Kidney (tissue), 13 donors: ENCODE measurements at regions not wholly inside any gene's neighbourhood (a gene's known extent, or its start where the extent isn't known, plus 50 kb on each side); places are given as distances from the start of the nearest gene placed in this dataset.
"Not testable (repeated sequence)": the region's sequence is repeated elsewhere in the genome, so short reads cannot be mapped to it uniquely, and the experiment has no call there.

Experiments
- DNase-seq, 5 donors: peaks; one replicate each; pipeline ENCODE4 v3.0.0-alpha.2; 2013 to 2020
- FAIRE-seq: peaks from 2 replicates; lab custom pipeline; 2012; peaks lifted over from hg19 to GRCh38; lab: Jason Lieb, UNC
- H3K27ac ChIP-seq, 2 donors: one replicate each; pipeline ENCODE4 v1.7.0; 2013; ENCODE audit warnings: low read depth in 2 of 2, low read length in 2 of 2, inconsistent platforms in 1 of 2
- H3K27me3 ChIP-seq: one replicate; pipeline ENCODE4 v1.7.1; 2013; ENCODE audit warnings: low read length, inconsistent platforms; ENCODE audit not compliant: control insufficient read depth, insufficient read depth
- H3K36me3 ChIP-seq, 3 donors: one replicate each; pipeline versions ENCODE4 v1.7.0 to v1.7.1; 2013; ENCODE audit warnings: low read length in 3 of 3, control low read depth in 1 of 3, inconsistent platforms in 1 of 3; ENCODE audit not compliant: insufficient read depth in 3 of 3, control insufficient read depth in 2 of 3
- H3K4me1 ChIP-seq, 3 donors: one replicate each; pipeline versions ENCODE4 v1.7.0 to v1.7.1; 2013; ENCODE audit warnings: low read length in 3 of 3, inconsistent platforms in 1 of 3, low read depth in 1 of 3; ENCODE audit not compliant: control insufficient read depth in 2 of 3, insufficient read depth in 2 of 3
- H3K4me3 ChIP-seq, 3 donors: one replicate each; pipeline versions ENCODE4 v1.7.0 to v1.8.1; 2013; ENCODE audit warnings: low read length in 3 of 3, control low read depth in 1 of 3, inconsistent platforms in 1 of 3
- H3K9ac ChIP-seq, 3 donors: one replicate each; pipeline versions ENCODE4 v1.7.0 to v1.7.1; 2013; ENCODE audit warnings: low read length in 3 of 3, control low read depth in 1 of 3, inconsistent platforms in 1 of 3
- H3K9me3 ChIP-seq, 3 donors: one replicate each; pipeline versions ENCODE4 v1.7.0 to v1.7.1; 2013; ENCODE audit warnings: low read length in 3 of 3, control low read depth in 1 of 3, inconsistent platforms in 1 of 3; ENCODE audit not compliant: control insufficient read depth in 2 of 3, insufficient read depth in 1 of 3
- intact Hi-C: fragments of 100-400 bp; cut with DNase I; formaldehyde crosslinking; loops from one replicate; pipeline ENCODE4 v1.11.1; 2022
- TF ChIP-seq, protein P1 (sequence below): IDR thresholded peaks from 3 replicates; pipeline ENCODE4 v1.5.1; 2012; ENCODE audit warnings: mild to moderate bottlenecking, moderate library complexity, borderline replicate concordance; ENCODE audit not compliant: insufficient read depth; ENCODE audit errors: extremely low read depth
- donor health status: control.
- donor health status: control.
- donor health status: control.
- donor health status: control.
- donor health status: control.
- donor health status: DM: yes; HTN: yes; CAD: no.
- donor health status: Normal renal cell carcinoma (clear cell type).

DNA sequence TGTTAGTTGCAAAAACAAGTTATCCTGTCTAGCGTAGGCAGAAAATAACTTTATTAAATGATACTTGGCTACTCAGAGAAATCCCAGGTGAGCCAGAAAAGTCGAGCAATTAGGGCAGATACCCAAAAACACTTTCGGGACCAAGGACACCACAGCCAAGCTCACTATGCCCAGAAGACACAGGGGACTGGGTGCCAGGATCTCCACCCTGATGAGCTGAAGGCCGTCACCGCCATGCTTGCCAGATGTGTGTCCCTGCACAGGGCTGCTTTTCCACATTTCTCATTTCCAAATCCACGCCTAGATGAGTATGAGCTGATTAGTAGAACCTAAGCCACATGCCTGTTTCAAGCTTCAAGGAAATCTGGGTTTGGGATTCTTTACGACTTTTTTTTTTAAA is 214.0 kb upstream of the SMLR1 start:
- no peak for DNase-seq
- no peak overlapping the region for H3K4me3 ChIP-seq
- H3K4me1 ChIP-seq: no peaks in the 10 kb centered on the region
- intact Hi-C loops: no loop called here
- TF ChIP-seq, protein P1, sequence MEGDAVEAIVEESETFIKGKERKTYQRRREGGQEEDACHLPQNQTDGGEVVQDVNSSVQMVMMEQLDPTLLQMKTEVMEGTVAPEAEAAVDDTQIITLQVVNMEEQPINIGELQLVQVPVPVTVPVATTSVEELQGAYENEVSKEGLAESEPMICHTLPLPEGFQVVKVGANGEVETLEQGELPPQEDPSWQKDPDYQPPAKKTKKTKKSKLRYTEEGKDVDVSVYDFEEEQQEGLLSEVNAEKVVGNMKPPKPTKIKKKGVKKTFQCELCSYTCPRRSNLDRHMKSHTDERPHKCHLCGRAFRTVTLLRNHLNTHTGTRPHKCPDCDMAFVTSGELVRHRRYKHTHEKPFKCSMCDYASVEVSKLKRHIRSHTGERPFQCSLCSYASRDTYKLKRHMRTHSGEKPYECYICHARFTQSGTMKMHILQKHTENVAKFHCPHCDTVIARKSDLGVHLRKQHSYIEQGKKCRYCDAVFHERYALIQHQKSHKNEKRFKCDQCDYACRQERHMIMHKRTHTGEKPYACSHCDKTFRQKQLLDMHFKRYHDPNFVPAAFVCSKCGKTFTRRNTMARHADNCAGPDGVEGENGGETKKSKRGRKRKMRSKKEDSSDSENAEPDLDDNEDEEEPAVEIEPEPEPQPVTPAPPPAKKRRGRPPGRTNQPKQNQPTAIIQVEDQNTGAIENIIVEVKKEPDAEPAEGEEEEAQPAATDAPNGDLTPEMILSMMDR: no peak
- H3K36me3 ChIP-seq: no peaks in the 10 kb centered on the region
- H3K27me3 ChIP-seq: no peaks in the 10 kb centered on the region
- no peak overlapping the region for H3K27ac ChIP-seq
- no peak for FAIRE-seq
- no peaks in the 10 kb centered on the region for H3K9me3 ChIP-seq
- H3K9ac ChIP-seq: no peak overlapping the region

DNA sequence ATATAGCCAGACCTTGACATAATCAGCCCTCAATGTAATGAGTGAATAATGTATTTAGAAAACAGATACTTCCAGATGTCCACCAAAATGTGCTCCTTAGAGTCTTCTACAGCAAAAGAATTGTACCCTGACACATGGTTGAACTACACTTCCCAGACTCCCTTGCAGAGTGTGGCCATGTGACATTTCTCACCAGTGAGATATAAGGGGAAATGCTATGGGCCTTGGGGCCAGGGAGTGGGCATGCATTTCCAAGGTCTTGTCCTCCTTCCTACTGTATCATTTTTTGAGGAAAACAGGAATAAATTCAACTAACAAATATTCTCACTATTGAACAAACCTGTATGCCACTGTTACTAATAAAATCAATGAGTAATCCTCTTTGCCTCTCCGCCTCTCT is 211.4 kb upstream of the SMLR1 start:
- TF ChIP-seq, protein P1: no peak
- DNase-seq: no peak
- no peak for FAIRE-seq
- Histone ChIP-seq H3K27ac (no peak overlapping the region), H3K27me3 (no peaks in the 10 kb centered on the region), H3K4me1 (no peaks in the 10 kb centered on the region), H3K9ac (no peak overlapping the region), H3K36me3 (no peaks in the 10 kb centered on the region), H3K4me3 (no peak overlapping the region), H3K9me3 (no peaks in the 10 kb centered on the region)
- intact Hi-C loops: no loop called here

DNA sequence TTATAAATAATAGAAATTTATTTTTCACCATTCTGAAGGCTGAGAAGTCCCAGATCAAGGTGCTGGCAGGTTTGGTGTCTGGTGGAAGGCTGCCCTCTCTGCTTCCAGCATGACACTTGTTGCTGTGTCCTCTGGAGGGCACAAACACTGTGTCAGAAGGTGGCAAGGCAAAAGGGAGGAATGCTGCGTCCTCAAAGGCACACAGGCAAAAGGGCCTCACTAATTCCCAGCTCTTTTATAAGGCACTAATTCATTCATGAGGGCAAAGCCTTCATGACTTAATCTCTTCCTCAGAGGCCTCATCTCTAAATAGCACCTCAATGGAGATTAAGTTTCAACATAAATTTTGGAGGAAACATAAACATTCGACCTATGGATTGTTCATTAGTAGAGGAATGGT is 209.5 kb upstream of the SMLR1 start:
- H3K9me3 ChIP-seq: no peaks in the 10 kb centered on the region
- intact Hi-C loops: no loop called here
- no peak overlapping the region for H3K4me3 ChIP-seq
- FAIRE-seq (no peak), DNase-seq (no peak)
- H3K27me3 ChIP-seq: no peaks in the 10 kb centered on the region
- no peaks in the 10 kb centered on the region for H3K36me3 ChIP-seq
- TF ChIP-seq, protein P1: no peak
- no peaks in the 10 kb centered on the region for H3K4me1 ChIP-seq
- no peak overlapping the region for H3K27ac ChIP-seq
- H3K9ac ChIP-seq: no peak overlapping the region

DNA sequence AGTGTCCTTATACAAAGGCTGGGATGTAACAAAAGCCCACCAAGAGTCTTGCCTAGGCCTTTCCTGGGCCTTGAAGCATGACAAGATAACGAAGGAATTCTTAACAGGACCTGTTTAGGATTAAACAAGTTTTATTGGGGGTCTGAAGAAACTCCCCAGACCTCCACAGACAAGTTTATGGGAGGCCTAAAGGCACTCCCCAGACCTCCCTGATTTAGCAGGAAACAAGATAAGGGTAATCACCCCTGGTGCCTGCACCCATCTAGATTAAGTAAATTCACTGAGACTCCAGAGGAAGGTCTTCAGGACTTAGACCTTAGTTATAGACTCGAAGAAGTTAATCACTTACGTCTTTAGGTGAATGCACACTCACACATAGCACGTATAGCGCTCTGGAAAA is 208.4 kb upstream of the SMLR1 start:
- H3K9ac ChIP-seq, H3K4me1 ChIP-seq, H3K9me3 ChIP-seq, H3K27ac ChIP-seq, H3K36me3 ChIP-seq, FAIRE-seq, DNase-seq, H3K4me3 ChIP-seq, H3K27me3 ChIP-seq, intact Hi-C loops: not testable (repeated sequence)
